HPDE6-E6E7 (cell line): ENCODE measurements at regions not wholly inside any gene's neighbourhood (a gene's known extent, or its start where the extent isn't known, plus 50 kb on each side); places are given as distances from the start of the nearest gene placed in this dataset.

Source experiments
- DNase-seq: peaks from one replicate; pipeline ENCODE4 v3.0.0; 2011; ENCODE audit warnings: missing footprints; ENCODE audit errors: extremely low spot score

- no peak for DNase-seq
Observed at GRCh38 chr6:87995461-87995860, 52.2 kb upstream of the SPACA1 start.

GRCh38 chr6:87993356-87993755 is 54.3 kb upstream of the SPACA1 start:
- no peak for DNase-seq

- DNase-seq: no peak
Observed at GRCh38 chr6:87990871-87991270, 56.8 kb upstream of the SPACA1 start.

GRCh38 chr6:87982134-87982533 is 65.5 kb upstream of the SPACA1 start:
- DNase-seq: no peak

- DNase-seq: no peak
Observed at GRCh38 chr6:87979737-87980136, 67.9 kb upstream of the SPACA1 start.

- no peak for DNase-seq
Observed at GRCh38 chr6:87976616-87977015, 71.0 kb upstream of the SPACA1 start.

- no peak for DNase-seq
Observed at GRCh38 chr6:87975561-87975960, 72.1 kb upstream of the SPACA1 start.

- DNase-seq: no peak
Observed at GRCh38 chr6:87972279-87972678, 75.4 kb upstream of the SPACA1 start.

GRCh38 chr6:87971605-87972262 is 75.9 kb upstream of the SPACA1 start:
- no peak for DNase-seq

- DNase-seq: no peak
Observed at GRCh38 chr6:87968435-87969278, 79.0 kb upstream of the SPACA1 start.

- no peak for DNase-seq
Observed at GRCh38 chr6:87965806-87966205, 81.8 kb upstream of the SPACA1 start.

GRCh38 chr6:87959083-87959482 is 88.6 kb upstream of the SPACA1 start:
- DNase-seq: no peak

GRCh38 chr6:87951751-87952150 is 95.9 kb upstream of the SPACA1 start:
- no peak for DNase-seq

- DNase-seq: no peak
Observed at GRCh38 chr6:87950614-87951013, 97.0 kb upstream of the SPACA1 start.

GRCh38 chr6:87949194-87949593 is 98.4 kb upstream of the SPACA1 start:
- no peak for DNase-seq

- no peak for DNase-seq
Observed at GRCh38 chr6:87946669-87947068, 101.0 kb upstream of the SPACA1 start.

- DNase-seq: peak; percentile 33
Observed at GRCh38 chr6:87945966-87946365, 101.7 kb upstream of the SPACA1 start.

- DNase-seq: no peak
Observed at GRCh38 chr6:87945181-87945580, 102.5 kb upstream of the SPACA1 start.

- peak; percentile 96 for DNase-seq
Observed at GRCh38 chr6:87944541-87944954, 103.1 kb upstream of the SPACA1 start.

- DNase-seq: no peak
Observed at GRCh38 chr6:87943191-87943590, 104.5 kb upstream of the SPACA1 start.

GRCh38 chr6:87941556-87942358 is 105.9 kb upstream of the SPACA1 start:
- DNase-seq: no peak

GRCh38 chr6:87939776-87940175 is 107.9 kb upstream of the SPACA1 start:
- DNase-seq: no peak
